GM12878 (cell line): ENCODE measurements at regions not wholly inside any gene's neighbourhood (a gene's known extent, or its start where the extent isn't known, plus 50 kb on each side); places are given as distances from the start of the nearest gene placed in this dataset.

ENCODE experiments used
- ATAC-seq: fragments of 200-7000 bp; cut with Tn5 transposase; 3 replicates; pipeline ENCODE4 v1.9.1; 2020; ENCODE audit warnings: mild to moderate bottlenecking, moderate library complexity
- BruUV-seq: library from RNA; stranded (reverse); fragments of 400-500 nt; replicated peaks from 2 replicates; lab custom pipeline; 2021; lab: Mats Ljungman, UMichigan
- CTCF ChIA-PET: fragments of 300-600 bp; sonication (Branson Sonifier 250); formaldehyde crosslinking; extraction: SDS; loops from one replicate; lab custom pipeline; 2021; ENCODE audit warnings: inconsistent platforms; lab: Yijun Ruan, JAX
- POLR2A ChIA-PET: fragments of 350-600 bp; formaldehyde crosslinking; extraction: SDS; loops from one replicate; lab custom pipeline; 2021; ENCODE audit warnings: inconsistent platforms; lab: Charles Lee
- RAD21 ChIA-PET: fragments of 300-600 bp; sonication (Branson Sonifier 250); formaldehyde crosslinking; loops from one replicate; lab custom pipeline; 2023; ENCODE audit warnings: antibody characterized with exemption; ENCODE audit not compliant: unreplicated experiment; lab: Charles Lee
- SMC1A ChIA-PET: fragments of 300-600 bp; sonication (Branson Sonifier 250); formaldehyde crosslinking; loops from one replicate; lab custom pipeline; 2023; ENCODE audit not compliant: unreplicated experiment, uncharacterized antibody; lab: Charles Lee
- DNase-seq: peaks from one replicate; pipeline ENCODE4 v3.0.0-alpha.2; 2011; ENCODE audit warnings: low read depth, low spot score
- FAIRE-seq: peaks from 3 replicates; lab custom pipeline; 2011; peaks lifted over from hg19 to GRCh38; lab: Jason Lieb, UNC
- H2AFZ ChIP-seq: 2 replicates; pipeline ENCODE4 v1.6.0; 2011; ENCODE audit warnings: low read depth, low read length, control low read depth; ENCODE audit not compliant: control insufficient read depth
- H3K27ac ChIP-seq: 2 replicates; pipeline ENCODE4 v1.5.1; 2011; ENCODE audit warnings: control low read depth; ENCODE audit not compliant: control insufficient read depth, insufficient read depth
- H3K27me3 ChIP-seq, 2 experiments: replicated peaks in 1 of 2; 2 replicates each; pipeline versions ENCODE4 v1.6.0 to v1.6.1; 2011; ENCODE audit warnings: low read length in 1 of 2; ENCODE audit not compliant: control insufficient read depth in 2 of 2, insufficient read depth in 2 of 2
- H3K36me3 ChIP-seq, 2 experiments: 2 replicates each; pipeline ENCODE4 v1.5.1; 2011; ENCODE audit warnings: low read length in 1 of 2; ENCODE audit not compliant: control insufficient read depth in 2 of 2, insufficient read depth in 2 of 2
- H3K4me1 ChIP-seq: 2 replicates; pipeline ENCODE4 v1.6.1; 2011; ENCODE audit warnings: mild to moderate bottlenecking, low read length, moderate library complexity, mixed read lengths; ENCODE audit not compliant: control insufficient read depth, insufficient read depth
- H3K4me2 ChIP-seq: 2 replicates; pipeline ENCODE4 v1.6.0; 2011; ENCODE audit warnings: control low read depth; ENCODE audit not compliant: control insufficient read depth, insufficient read depth
- H3K4me3 ChIP-seq: fragments of 200-600 bp; sonication (generic); 2 replicates; pipeline ENCODE4 v1.5.1; 2016
- H3K79me2 ChIP-seq: 2 replicates; pipeline ENCODE4 v1.6.0; 2011; ENCODE audit warnings: low read length; ENCODE audit not compliant: control insufficient read depth, insufficient read depth
- H3K9ac ChIP-seq: 2 replicates; pipeline ENCODE4 v1.8.0; 2011; ENCODE audit warnings: low read length, control low read depth, mixed read lengths; ENCODE audit not compliant: control insufficient read depth, insufficient read depth
- H3K9me3 ChIP-seq: replicated peaks from 3 replicates; pipeline ENCODE4 v1.5.1; 2011; ENCODE audit warnings: mild to moderate bottlenecking, low read length; ENCODE audit not compliant: control insufficient read depth, insufficient read depth
- H4K20me1 ChIP-seq: 2 replicates; pipeline ENCODE4 v1.6.0; 2011; ENCODE audit not compliant: control insufficient read depth, insufficient read depth
- CBX3 ChIP-seq: fragments of 200-600 bp; sonication (generic); IDR thresholded peaks from 2 replicates; pipeline ENCODE4 v1.6.1; 2016; ENCODE audit warnings: low read depth, borderline replicate concordance
- MEF2A ChIP-seq: IDR thresholded peaks from 2 replicates; pipeline ENCODE4 v1.6.1; 2011; ENCODE audit warnings: low read depth, mild to moderate bottlenecking, low read length, moderate library complexity; ENCODE audit not compliant: insufficient read depth
- MXI1 ChIP-seq: fragments of 150-350 bp; IDR thresholded peaks from 2 replicates; pipeline ENCODE4 v1.6.1; 2011; ENCODE audit warnings: low read depth, mild to moderate bottlenecking, inconsistent platforms, low read length, improper control_type of control experiment
- POLR2A ChIP-seq: IDR thresholded peaks from 2 replicates; pipeline ENCODE4 v1.6.1; 2011; ENCODE audit warnings: low read depth, mild to moderate bottlenecking, low read length
- RAD51 ChIP-seq: fragments of 450-650 bp; IDR thresholded peaks from 2 replicates; pipeline ENCODE4 v1.6.1; 2016; ENCODE audit warnings: moderate library complexity, mild to moderate bottlenecking, inconsistent platforms
- SMARCA5 ChIP-seq: fragments of 450-650 bp; IDR thresholded peaks from 2 replicates; pipeline ENCODE4 v1.6.1; 2017; ENCODE audit warnings: mild to moderate bottlenecking
- SP1 ChIP-seq: IDR thresholded peaks from one replicate; pipeline ENCODE4 v1.6.1; 2011; ENCODE audit warnings: low read depth, low read length
- SPI1 ChIP-seq: IDR thresholded peaks from 2 replicates; pipeline ENCODE4 v1.6.1; 2011; ENCODE audit warnings: low read depth, mild to moderate bottlenecking, low read length, moderate library complexity, borderline replicate concordance; ENCODE audit not compliant: insufficient read depth
- STAT1 ChIP-seq: fragments of 450-650 bp; conservative IDR thresholded peaks from 2 replicates; pipeline ENCODE4 v1.6.1; 2014; ENCODE audit warnings: antibody characterized with exemption, mild to moderate bottlenecking
- WRNIP1 ChIP-seq: IDR thresholded peaks from 2 replicates; pipeline ENCODE4 v1.6.1; 2011; ENCODE audit warnings: low read depth, low read length, improper control_type of control experiment, borderline replicate concordance
- ZNF384 ChIP-seq: IDR thresholded peaks from 2 replicates; pipeline ENCODE4 v1.6.1; 2012; ENCODE audit warnings: low read depth, mild to moderate bottlenecking, low read length, improper control_type of control experiment, borderline replicate concordance
- WGBS: methylation state at CpG from one replicate; pipeline ENCODE4 v1.1.6; 2016; ENCODE audit warnings: low lambda C conversion rate; ENCODE audit not compliant: insufficient replicate concordance, insufficient coverage; ENCODE audit errors: missing lambda C conversion rate; 5-methylcytosine and 5-hydroxymethylcytosine counted together
- in situ Hi-C: fragments of 300-500 bp; cut with MboI; formaldehyde crosslinking; loops from 9 replicates; pipeline ENCODE4 v1.14.3; 2018; ENCODE audit warnings: mixed read lengths
- intact Hi-C: fragments of 100-400 bp; cut with micrococcal nuclease; formaldehyde crosslinking; loops from one replicate; pipeline ENCODE4 v1.14.2; 2022; ENCODE audit not compliant: unreplicated experiment
- TF ChIP-seq, protein P1 (sequence below): fragments of 450-650 bp; conservative IDR thresholded peaks from 2 replicates; pipeline ENCODE4 v1.6.1; 2017; ENCODE audit warnings: mild to moderate bottlenecking, moderate library complexity
- TF ChIP-seq, protein P2 (sequence below): fragments of 150-350 bp; IDR thresholded peaks from 2 replicates; pipeline ENCODE4 v1.6.1; 2014; ENCODE audit warnings: mild to moderate bottlenecking, low read depth, low read length

DNA sequence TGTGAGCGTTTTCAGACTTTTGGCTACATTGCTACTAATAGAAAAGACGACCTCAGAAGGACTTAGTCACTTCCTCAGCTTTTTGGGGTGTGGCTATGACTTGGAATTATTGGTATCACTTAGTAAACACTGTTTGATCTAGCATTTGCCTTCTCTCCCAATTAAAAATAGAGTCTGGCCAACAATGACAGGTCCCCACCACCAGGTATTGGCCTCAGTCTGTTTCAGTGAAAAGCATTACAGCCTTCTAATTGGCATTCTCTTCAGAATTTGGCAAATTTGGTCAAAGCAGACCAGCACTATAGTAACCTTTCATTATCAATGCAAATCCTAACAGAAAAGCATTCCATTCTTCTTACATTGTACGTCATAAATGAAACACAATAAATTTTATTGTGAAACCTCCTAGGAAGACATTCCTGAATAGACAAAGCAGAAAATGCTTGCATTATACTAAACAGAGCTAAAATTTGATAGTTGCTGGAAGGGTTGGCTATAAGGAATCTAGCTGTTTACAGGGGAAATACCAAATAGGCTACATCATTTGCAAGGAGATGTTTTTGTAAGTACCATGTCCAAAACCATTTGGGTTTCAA lies 613.9 kb downstream of the IRS1 start:
- ChIA-PET CTCF (interaction anchor here (0.9 kb wide), 1 partner anchor 617 kb away, joined by 3 read pairs; no protein-coding TSS in a partner anchor), SMC1A (interaction anchor here (0.6 to 1.4 kb wide), 2 partner anchors 23 to 635 kb away, joined by 3 read pairs; no protein-coding TSS in a partner anchor), RAD21 (no interaction called here), POLR2A (no interaction called here)
- H3K27ac ChIP-seq, result no peak overlapping the region
- in situ Hi-C loops, result no loop called here
- H3K4me1 ChIP-seq, result no peaks in the 10 kb centered on the region
- no peaks in the 10 kb centered on the region for H3K36me3 ChIP-seq
- H3K27me3 ChIP-seq, result no peaks in the 10 kb centered on the region
- intact Hi-C loops, result no loop called here
- no peak for DNase-seq
- H2AFZ ChIP-seq, result no peak overlapping the region
- no peaks in the 10 kb centered on the region for H3K79me2 ChIP-seq
- no peak overlapping the region for H3K4me2 ChIP-seq
- H3K4me3 ChIP-seq, result no peak overlapping the region
- TF ChIP-seq SMARCA5, result no peak
- TF ChIP-seq, protein P1, sequence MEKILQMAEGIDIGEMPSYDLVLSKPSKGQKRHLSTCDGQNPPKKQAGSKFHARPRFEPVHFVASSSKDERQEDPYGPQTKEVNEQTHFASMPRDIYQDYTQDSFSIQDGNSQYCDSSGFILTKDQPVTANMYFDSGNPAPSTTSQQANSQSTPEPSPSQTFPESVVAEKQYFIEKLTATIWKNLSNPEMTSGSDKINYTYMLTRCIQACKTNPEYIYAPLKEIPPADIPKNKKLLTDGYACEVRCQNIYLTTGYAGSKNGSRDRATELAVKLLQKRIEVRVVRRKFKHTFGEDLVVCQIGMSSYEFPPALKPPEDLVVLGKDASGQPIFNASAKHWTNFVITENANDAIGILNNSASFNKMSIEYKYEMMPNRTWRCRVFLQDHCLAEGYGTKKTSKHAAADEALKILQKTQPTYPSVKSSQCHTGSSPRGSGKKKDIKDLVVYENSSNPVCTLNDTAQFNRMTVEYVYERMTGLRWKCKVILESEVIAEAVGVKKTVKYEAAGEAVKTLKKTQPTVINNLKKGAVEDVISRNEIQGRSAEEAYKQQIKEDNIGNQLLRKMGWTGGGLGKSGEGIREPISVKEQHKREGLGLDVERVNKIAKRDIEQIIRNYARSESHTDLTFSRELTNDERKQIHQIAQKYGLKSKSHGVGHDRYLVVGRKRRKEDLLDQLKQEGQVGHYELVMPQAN, result no peak
- TF ChIP-seq STAT1, result no peak
- TF ChIP-seq ZNF384, result no peak
- no peak for TF ChIP-seq WRNIP1
- no peak for TF ChIP-seq MXI1
- TF ChIP-seq POLR2A, result no peak
- TF ChIP-seq, protein P2, sequence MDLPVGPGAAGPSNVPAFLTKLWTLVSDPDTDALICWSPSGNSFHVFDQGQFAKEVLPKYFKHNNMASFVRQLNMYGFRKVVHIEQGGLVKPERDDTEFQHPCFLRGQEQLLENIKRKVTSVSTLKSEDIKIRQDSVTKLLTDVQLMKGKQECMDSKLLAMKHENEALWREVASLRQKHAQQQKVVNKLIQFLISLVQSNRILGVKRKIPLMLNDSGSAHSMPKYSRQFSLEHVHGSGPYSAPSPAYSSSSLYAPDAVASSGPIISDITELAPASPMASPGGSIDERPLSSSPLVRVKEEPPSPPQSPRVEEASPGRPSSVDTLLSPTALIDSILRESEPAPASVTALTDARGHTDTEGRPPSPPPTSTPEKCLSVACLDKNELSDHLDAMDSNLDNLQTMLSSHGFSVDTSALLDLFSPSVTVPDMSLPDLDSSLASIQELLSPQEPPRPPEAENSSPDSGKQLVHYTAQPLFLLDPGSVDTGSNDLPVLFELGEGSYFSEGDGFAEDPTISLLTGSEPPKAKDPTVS, result no peak
- no peak for TF ChIP-seq SPI1
- no peak for TF ChIP-seq CBX3
- TF ChIP-seq RAD51, result no peak
- no peak for TF ChIP-seq MEF2A
- TF ChIP-seq SP1, result no peak
- no peak for FAIRE-seq
- H3K9me3 ChIP-seq, result no peaks in the 10 kb centered on the region
- 1% methylated on average over 3 of the region's 3 CpGs for WGBS
- BruUV-seq, result no TSS peak
- no peaks in the 10 kb centered on the region for H4K20me1 ChIP-seq
- no peak for ATAC-seq
- H3K9ac ChIP-seq, result no peak overlapping the region
